ENCODE measurements at regions not wholly inside any gene's neighbourhood (a gene's known extent, or its start where the extent isn't known, plus 50 kb on each side); places are given as distances from the start of the nearest gene placed in this dataset.
A peak's percentile ranks its signal among the peaks of the same experiment; 100 is the strongest.

DNA sequence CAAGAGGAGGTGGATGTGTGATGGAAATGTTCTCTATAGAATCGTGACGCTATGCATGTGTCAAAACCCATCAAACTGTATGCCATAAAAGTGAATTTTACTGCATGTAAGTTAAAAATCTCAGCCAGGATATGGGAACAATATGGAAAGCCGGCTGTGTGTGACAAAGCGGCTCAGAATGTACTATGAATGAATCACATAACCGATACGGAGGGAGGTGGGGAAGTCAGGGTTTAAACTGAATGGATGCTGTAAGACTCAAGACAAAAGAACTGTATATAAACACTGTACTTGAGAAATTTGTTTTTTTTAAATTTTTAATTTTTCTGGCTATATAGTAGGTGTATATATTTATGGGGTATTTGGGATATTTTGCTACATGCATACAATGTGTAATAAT, 111.6 kb upstream of the PDE4B start:
- TF ChIP-seq, protein P1, sequence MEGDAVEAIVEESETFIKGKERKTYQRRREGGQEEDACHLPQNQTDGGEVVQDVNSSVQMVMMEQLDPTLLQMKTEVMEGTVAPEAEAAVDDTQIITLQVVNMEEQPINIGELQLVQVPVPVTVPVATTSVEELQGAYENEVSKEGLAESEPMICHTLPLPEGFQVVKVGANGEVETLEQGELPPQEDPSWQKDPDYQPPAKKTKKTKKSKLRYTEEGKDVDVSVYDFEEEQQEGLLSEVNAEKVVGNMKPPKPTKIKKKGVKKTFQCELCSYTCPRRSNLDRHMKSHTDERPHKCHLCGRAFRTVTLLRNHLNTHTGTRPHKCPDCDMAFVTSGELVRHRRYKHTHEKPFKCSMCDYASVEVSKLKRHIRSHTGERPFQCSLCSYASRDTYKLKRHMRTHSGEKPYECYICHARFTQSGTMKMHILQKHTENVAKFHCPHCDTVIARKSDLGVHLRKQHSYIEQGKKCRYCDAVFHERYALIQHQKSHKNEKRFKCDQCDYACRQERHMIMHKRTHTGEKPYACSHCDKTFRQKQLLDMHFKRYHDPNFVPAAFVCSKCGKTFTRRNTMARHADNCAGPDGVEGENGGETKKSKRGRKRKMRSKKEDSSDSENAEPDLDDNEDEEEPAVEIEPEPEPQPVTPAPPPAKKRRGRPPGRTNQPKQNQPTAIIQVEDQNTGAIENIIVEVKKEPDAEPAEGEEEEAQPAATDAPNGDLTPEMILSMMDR (IDR thresholded peaks at IDR 0.05): no peak
- Mint-ChIP-seq H3K4me3 (ENCODE audit: unreplicated experiment) (no peak overlapping the region), H3K27me3 (ENCODE audit: low read depth) (peaks cover 23% of the 10 kb centered on the region), H3K36me3 (ENCODE audit: low read depth) (no peaks in the 10 kb centered on the region), H3K9me3 (ENCODE audit: low read depth) (peaks cover 4% of the 10 kb centered on the region), H3K27ac (ENCODE audit: unreplicated experiment) (no peak overlapping the region), H3K4me1 (ENCODE audit: low read depth) (no peaks in the 10 kb centered on the region)
- DNase-seq (ENCODE audit: low spot score): no peak

DNA sequence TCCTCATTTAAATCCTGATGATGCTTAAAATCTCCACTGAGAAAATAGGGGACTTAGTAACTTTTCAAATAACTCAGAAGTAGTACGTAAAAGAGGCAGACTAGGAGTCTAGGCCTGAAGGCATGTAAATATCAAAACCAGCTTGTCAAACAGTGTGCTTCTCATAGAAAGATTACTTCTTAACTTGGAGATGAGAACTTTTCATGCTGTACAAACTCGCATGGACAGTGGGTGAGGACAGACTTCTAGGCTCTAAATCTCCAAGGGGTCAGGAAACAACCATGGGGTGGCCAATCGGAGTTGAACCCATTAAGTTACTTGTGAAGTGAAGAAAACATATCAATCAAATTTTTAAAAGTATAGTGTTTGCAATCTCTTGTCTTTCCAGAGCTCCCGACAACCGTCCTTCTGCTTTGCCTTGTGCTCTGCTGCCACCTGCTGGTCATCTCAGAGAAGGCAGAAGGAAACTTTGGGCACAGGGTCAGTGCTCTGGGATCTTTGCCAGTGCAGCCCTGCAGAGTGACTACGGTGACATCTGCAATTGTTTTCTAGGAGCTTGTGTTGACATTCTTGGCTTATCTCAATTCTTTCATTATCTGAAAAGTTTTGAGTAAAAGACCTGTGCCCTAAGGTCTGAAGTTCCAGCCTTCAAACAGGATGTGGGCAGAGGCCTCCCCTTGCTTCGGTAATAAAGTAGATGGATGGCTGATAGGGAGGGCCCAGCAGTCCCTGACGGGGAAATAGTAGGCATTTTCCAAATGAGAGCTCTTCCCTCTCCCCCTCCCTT, 105.1 kb upstream of the PDE4B start:
- H3K36me3 Mint-ChIP-seq (ENCODE audit: low read depth): no peaks in the 10 kb centered on the region
- peaks cover 12% of the 10 kb centered on the region for H3K27me3 Mint-ChIP-seq (ENCODE audit: low read depth)
- TF ChIP-seq, protein P1 (IDR thresholded peaks at IDR 0.05): peak; percentile 99
- DNase-seq (ENCODE audit: low spot score): no peak
- H3K27ac Mint-ChIP-seq (ENCODE audit: unreplicated experiment): no peak overlapping the region
- H3K4me1 Mint-ChIP-seq (ENCODE audit: low read depth): peaks cover 9% of the 10 kb centered on the region
- no peak overlapping the region for H3K4me3 Mint-ChIP-seq (ENCODE audit: unreplicated experiment)
- peaks cover 4% of the 10 kb centered on the region for H3K9me3 Mint-ChIP-seq (ENCODE audit: low read depth)

DNA sequence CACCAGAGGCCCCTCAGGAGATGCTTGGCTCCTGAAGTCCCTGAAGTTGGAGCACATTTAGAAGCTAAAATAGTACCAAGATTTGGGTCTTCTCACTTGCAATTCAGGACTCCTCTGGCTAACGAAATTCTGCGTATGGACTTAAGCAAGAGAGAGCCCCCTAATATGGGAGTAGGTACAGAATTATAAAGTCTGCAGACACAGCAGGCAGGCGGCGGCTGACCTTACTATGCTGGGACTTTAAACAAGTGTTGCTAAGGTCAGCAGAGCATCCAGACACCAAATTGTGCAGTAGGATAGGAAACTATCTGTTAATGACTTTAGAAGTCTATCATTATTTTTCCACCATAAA, 104.5 kb upstream of the PDE4B start:
- TF ChIP-seq, protein P1 (IDR thresholded peaks at IDR 0.05): no peak
- Mint-ChIP-seq H3K4me3 (ENCODE audit: unreplicated experiment) (no peak overlapping the region), H3K27me3 (ENCODE audit: low read depth) (peaks cover 10% of the 10 kb centered on the region), H3K4me1 (ENCODE audit: low read depth) (peaks cover 9% of the 10 kb centered on the region), H3K9me3 (ENCODE audit: low read depth) (peaks cover 4% of the 10 kb centered on the region), H3K36me3 (ENCODE audit: low read depth) (no peaks in the 10 kb centered on the region), H3K27ac (ENCODE audit: unreplicated experiment) (no peak overlapping the region)
- no peak for DNase-seq (ENCODE audit: low spot score)

DNA sequence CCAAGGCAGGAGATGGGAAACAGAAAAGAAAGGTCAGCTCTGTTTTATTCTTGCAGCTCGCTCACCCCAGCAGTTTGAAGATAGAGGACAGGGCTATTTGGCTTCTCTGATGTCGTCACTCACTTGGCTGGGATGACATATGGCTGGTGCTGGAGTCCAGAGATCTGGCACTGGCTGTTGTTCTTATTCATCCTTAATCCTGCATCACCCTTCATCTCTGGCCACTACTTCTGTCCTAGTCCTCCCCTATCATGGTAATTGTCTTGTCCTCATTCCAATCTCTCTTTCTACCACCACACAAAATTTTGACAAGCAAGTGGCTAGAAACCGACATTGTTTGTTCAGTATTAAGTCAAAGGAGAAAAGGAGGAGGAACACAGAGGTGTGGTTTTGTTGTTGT, 103.8 kb upstream of the PDE4B start:
- H3K36me3 Mint-ChIP-seq (ENCODE audit: low read depth): no peaks in the 10 kb centered on the region
- H3K4me1 Mint-ChIP-seq (ENCODE audit: low read depth): peaks cover 9% of the 10 kb centered on the region
- H3K27me3 Mint-ChIP-seq (ENCODE audit: low read depth): peaks cover 4% of the 10 kb centered on the region
- H3K4me3 Mint-ChIP-seq (ENCODE audit: unreplicated experiment): no peak overlapping the region
- peaks cover 4% of the 10 kb centered on the region for H3K9me3 Mint-ChIP-seq (ENCODE audit: low read depth)
- TF ChIP-seq, protein P1 (IDR thresholded peaks at IDR 0.05): no peak
- DNase-seq (ENCODE audit: low spot score): no peak
- H3K27ac Mint-ChIP-seq (ENCODE audit: unreplicated experiment): no peak overlapping the region

DNA sequence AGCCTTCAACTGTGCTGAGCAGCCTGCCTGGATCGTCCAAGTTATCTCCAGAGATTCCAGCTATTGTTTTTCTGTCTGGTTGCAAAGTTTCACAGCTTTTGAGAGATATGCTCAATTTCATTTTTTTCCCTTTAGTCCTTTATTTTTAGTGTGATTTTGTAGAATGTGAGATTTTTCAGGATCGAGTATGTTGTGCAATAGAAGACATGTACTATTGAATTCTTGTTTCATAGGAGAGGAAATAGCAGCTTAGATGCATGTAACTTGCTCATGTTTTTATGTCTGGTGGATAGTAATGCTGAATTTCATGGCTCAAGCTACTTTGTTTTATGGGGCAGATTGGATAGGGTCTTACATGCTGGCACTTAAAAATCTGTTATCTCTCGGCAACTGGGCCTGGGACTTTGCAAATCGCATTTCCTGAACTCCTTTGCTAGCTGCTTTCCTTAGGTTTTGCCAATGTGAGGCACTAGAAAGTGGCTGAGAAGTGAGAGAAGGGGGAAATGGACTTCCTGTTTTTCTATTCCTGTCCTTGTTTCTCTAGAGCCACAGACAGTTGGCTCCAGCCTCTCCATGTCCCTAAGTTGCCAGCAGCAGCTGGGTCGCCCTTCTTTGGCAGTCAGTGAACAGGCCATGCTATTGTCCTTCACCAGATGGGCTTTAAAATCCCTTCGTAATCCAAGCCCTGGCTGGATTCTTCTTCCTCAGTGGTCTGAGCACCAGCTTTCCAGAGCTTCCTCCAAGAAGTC, 101.4 kb upstream of the PDE4B start:
- no peak overlapping the region for H3K4me3 Mint-ChIP-seq (ENCODE audit: unreplicated experiment)
- H3K4me1 Mint-ChIP-seq (ENCODE audit: low read depth): peaks cover 9% of the 10 kb centered on the region
- peaks cover 6% of the 10 kb centered on the region for H3K27me3 Mint-ChIP-seq (ENCODE audit: low read depth)
- no peak for DNase-seq (ENCODE audit: low spot score)
- no peaks in the 10 kb centered on the region for H3K9me3 Mint-ChIP-seq (ENCODE audit: low read depth)
- H3K27ac Mint-ChIP-seq (ENCODE audit: unreplicated experiment): no peak overlapping the region
- TF ChIP-seq, protein P1 (IDR thresholded peaks at IDR 0.05): no peak
- no peaks in the 10 kb centered on the region for H3K36me3 Mint-ChIP-seq (ENCODE audit: low read depth)

All from chondrocyte (in vitro differentiated cells).